RCC 7860 (cell line): ENCODE measurements at regions not wholly inside any gene's neighbourhood (a gene's known extent, or its start where the extent isn't known, plus 50 kb on each side); places are given as distances from the start of the nearest gene placed in this dataset.

ENCODE experiments used
- DNase-seq: peaks from one replicate; pipeline ENCODE4 v3.0.0-alpha.2; 2015; ENCODE audit warnings: low spot score
- FAIRE-seq: peaks from 2 replicates; lab custom pipeline; 2012; peaks lifted over from hg19 to GRCh38; lab: Jason Lieb, UNC

DNA sequence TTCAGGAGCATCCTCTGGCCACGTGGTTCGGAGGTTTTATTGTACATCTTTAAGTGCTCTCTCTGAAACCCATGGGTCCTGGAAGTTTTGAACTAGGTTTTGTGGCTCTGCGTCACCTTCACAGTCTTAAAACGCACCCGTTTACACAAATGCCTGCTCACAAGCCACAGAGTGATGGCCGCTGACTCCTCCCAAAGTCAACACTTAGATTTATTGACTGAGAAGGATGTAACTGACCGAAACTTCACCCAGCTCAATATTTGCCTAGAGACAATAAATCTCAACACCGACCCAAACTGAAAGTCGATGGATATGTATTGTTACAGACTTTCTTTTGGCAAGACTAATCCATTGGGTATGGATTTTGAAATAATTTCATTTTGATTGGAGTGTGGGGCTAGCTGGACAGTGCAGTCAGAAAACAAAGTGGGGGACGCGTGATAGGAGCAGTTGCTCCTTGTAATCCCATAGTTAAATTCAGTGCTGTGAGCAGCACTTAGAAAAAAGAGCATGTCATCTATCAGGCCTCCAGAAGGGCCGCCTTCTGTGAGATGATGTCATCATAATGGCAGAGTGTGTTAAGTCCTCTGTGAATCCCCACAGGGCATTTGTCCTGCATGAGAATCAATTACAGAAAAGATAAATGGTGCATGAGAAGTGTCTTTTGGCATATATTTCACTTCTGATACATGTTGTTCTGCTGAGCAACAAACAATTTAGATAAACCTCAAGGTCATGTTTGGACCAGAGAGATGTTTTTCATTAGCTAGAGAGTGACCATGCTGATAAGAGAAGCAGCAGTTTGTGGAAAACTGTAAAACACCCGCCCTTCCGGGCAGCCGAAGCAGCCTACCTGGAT is 183.7 kb downstream of the INO80D start:
- no peak for DNase-seq
- no peak for FAIRE-seq

DNA sequence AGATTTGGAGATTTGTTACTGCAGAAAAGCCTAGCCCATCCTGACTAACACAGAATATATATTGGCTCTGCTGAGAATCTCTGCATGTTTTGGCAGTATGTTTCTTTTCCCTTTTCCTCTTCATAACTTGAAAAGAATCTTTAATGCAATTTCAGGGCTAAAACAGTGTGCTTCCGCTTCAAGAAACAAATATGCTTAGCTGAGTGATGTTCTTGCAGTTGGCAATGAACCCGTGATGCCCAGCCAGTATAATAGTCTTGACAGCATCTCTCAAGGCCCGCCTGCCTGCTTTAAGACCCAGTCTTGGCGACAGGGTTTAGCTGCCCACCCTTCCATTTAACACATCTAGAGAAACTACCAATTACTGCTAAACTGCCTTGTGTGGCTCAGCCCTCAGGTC is 184.5 kb downstream of the INO80D start:
- DNase-seq (no peak), FAIRE-seq (no peak)

DNA sequence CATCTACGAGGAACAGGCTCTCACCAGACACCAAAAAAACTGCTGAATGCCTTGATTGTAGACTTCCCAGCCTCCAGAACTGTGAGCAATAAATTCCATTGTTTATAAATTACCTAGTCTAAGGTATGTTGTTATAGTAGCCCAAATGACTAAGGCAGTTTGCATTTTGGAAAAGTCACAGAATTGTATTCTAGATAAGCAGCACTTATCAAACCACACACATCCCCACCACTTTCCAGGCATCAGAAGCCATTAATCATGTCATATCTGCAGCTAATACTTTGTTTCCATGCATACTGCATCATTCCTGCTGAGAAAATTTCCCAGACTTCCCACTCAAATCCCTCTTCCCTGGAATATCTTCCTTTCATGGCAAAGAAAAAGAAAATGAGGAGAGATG is 187.2 kb downstream of the INO80D start:
- FAIRE-seq: no peak

DNA sequence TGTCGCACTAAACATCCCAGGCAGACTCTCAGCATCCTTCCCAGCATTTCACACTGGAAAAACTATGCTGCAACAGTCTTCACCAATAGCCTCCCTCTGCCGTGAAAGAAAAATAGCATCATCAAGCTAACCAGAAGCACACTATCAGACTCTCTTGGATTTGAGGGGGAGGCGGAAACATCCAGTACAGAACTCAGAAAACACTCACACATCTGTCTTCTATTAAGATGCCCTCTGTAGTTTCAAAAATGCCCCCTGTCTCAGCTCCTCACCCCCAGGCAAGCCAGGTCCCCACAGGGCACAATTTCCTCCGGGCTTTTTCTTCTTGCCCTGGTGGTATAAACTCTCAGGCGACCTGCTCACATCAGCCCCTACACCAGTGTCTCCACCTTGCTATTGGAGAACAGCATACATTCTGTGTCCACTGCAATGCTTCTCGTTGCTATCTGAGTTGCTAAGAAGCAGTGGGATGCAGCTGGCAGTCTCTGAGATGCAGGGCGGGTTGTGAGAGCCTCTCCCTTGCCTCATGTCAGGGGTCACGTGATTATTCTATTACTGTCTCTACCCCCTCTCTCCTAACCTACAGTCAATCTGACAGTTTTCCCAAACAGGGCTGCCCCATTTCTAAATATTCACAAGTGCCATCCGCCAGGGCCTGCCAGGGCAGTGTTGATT is 189.9 kb downstream of the INO80D start:
- no peak for FAIRE-seq

More for the DNA sequence above, 187.2 kb downstream of the INO80D start:
- no peak for DNase-seq

DNA sequence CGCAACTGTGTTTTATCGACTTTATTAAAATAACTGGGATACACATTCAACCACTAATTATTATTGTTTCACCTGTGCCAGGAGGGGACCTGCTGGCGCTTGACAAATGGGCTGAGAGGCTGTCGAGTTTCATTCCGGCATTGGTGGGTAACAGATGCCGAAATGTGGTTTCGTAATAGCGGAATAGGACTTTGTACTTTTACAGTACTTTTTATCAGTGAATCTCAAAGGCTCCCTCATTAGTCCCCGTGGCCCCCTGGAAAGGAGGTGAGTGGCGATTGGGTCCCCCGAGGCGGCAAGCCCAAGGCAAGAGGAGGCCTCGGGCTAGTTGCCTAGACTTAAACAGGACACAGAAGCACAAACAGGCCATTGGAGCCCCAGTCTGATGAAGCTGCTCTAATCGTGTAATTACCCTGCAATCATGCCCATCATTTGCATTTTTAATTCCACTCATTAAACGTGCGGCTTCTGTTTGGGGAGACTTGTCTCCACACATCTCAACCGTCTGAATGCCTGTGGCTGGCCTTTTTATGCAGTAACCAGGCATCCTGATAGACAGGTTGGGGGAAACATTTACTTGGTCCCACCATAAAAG is 193.2 kb downstream of the INO80D start:
- FAIRE-seq (no peak), DNase-seq (no peak)

More for the DNA sequence above, 189.9 kb downstream of the INO80D start:
- DNase-seq: no peak

DNA sequence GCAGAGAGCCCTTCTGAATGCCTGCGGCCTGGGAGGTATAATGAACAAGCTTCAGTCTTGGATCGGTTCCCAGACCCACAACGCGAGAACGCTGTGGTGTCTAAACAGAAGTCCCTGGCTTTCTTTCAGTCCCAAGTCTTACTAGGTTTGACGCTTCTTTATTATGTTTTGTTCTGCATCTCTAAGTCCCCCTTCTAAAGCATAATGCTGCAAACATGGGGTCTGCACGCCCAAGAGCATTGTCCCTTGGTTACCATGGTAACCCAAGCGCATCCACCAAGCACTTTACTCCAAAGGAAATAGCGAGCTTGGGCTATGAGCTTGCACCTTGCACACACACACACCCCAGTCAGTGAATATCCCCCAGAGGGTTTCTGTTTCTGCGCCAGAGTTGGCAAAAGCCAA is 193.7 kb downstream of the INO80D start:
- no peak for FAIRE-seq

DNA sequence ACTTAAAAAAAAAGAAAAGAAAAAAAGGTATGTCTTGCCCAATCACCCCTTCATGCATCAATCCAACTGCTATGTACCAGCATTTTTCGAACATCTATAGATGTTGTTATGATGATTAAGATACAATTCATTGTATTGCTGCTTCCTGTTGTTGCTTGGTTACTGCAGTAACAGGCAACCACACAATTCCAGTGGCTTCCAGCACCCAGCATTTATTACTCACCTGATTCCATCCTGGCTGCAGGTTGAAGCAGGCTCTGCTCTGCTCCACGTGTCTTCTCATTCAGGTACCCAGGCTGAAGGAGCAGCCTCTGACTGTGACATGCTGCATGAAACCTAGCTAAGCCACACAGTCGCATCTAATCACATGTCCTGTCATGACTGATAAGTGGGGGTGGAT is 196.9 kb downstream of the INO80D start:
- FAIRE-seq: no peak
- DNase-seq: peak; percentile 42

More for the DNA sequence above, 193.7 kb downstream of the INO80D start:
- no peak for DNase-seq

DNA sequence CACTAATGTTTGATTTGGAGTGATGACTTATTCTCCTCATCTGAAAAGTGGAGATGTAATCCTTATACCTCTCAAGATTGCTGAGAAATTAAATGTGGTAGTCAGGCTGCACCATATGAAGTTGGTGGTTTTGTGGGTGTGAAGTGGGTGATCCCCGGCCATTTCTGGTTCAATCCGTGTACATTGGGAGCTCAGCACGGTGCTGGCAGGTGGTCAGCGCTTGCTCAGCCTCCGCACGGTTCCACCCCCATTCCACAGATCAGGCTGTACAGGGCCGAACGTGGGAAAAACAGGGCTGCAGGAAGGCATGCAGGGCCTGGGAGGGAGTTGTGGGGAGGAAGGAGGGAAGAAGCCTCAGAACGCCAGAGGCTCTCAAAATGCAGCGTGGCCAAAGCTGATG is 198.3 kb downstream of the INO80D start:
- DNase-seq (no peak), FAIRE-seq (no peak)

DNA sequence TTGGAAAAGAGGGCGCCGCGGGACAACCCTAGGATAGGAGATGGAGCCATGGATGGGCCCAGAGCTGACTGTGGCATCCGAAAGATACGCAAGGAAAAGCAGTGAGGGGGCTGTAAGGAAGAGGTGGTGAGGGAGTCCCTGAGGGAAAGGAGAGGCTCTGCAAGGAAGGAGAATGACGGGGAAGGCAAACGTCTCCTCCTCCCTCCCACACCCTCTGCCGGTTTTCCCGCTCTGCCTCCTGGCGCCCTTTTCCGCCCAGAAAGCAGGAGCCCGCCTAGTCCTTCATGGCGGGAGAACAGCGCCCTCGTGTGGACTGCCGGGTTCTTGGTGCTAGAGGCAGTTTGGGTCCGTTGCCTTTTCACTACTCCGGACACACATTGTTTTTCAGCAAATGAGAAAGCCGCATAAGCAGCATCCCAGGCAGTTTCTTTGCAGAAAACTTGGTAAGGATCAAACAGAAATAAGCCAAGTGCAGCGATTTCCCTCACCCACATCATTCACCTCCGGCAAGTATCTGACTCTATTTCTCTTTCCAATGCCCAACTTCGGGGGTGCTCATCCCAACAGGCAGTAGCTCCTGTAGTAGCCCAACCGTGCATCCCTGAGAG is 200.4 kb downstream of the INO80D start:
- peak; percentile 66 for DNase-seq
- FAIRE-seq: peak; percentile 29

DNA sequence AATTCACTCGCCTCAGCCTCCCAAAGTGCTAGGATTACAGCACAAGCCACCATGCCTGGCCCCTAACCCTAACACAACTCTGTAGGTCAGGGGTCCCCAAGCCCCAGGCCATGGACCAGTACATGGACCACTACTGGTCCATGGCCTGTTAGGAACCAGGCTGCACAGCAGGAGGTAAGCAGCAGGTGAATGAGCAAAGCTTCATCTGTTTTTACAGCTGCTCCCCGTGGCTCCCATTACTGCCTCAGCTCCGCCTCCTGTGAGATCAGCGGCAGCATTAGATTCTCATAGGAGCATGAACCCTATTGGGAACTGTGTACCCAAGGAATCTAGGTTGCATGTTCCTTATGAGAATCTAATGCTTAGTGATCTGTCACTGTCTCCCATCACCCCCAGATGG is 201.7 kb downstream of the NRP2 start:
- FAIRE-seq (no peak), DNase-seq (no peak)

DNA sequence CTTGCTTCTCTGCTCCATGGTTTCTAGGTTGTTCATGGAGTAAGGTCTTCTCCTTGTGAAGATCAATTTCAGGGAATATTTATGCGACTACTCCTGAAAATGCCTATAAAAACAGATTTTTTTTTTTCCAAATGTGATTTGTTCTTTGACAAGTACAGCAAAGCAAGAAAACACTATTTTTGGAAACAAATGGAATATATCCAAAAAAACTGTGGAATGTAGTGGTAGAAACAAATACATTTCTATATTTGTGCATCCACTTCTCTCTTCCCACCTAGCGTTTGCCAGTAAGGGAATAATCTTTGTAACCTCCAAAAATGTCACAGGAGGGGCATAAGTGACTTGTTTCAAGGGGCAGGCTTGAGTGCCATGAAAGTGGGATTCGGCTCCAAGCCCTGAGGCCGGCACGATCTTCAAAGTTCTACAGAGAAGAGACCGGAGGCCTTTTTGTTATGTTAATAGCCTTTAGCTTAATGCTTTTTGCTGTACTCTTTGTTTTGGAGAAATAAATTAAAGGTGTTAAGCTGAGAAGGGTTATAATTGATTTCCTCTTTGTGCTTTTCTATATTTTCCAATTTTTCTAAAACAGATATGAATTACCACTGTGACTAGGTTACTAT is 200.6 kb downstream of the NRP2 start:
- DNase-seq (no peak), FAIRE-seq (no peak)

DNA sequence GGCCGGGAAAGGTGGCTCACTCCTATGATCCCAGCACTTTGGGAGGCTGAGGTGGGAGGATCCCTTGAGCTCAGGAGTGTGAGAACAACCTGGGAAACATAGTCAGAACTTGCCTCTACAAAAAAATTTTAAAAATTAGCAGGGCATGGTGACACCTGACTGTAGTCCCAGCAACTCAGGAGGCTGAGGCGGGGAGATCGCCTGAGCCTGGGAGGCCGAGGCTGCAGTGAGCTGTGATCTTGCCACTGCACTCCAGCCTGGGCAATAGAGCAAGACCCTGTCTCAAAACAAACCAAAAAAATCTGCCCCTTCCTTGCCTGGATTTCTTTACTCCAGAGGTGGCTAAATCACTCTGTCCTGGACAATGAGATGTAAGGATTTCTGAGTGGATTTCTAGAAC is 197.7 kb downstream of the NRP2 start:
- FAIRE-seq (no peak), DNase-seq (no peak)

DNA sequence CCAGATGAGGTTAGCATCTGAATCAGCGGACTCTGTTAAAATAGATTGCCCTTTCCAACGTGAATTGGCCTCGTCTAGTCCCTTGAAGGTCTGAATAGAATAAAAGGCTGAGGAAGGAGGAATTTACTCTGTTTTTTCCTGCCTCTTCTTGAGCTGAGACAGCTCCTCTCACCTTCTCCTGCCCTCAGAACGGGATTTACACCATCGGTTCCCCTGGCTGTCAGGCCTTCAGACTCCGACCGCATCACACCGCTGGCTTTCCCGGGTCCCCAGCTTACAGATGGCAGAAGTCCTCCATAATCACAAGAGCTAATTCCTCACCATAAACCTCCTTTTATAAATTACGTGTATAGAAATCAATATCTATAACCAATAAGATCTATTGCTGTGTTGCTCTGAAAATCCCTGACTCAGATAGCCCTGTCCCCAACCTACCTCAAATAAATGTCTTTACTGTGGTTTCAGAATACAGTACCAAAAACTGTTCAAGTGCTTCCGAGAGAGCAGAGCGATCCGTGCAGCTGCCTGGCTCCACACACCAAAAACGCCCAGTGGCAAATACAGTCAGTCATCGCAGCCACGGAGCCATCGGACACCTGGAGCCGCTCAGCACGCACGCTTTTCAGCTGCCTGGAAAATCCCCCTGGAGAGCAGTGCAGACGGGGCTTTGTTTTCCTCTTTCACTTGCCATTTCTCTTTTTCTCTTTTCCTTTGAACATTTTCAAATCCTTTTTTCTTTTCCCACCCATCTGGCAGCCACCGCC is 196.9 kb downstream of the NRP2 start:
- no peak for DNase-seq
- no peak for FAIRE-seq

DNA sequence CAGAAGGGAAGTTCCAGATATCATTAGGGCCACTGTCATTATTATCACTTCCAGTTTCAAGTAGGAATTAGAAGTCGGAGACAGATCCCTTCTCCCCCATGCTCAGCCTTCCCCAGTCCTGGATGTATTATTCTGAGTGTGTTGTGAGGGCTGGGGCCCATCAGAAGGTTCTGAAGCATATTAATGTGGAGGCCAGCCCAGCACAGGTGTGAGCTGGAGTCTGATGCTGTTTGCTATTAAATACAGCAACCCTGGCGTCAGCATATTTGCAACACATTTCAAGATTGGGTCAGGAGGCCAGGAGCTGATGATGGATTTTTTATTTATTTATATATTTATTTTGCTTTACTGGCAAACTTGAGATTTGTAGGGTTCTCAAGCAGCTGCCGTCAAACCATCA is 195.2 kb downstream of the NRP2 start:
- FAIRE-seq: no peak

DNA sequence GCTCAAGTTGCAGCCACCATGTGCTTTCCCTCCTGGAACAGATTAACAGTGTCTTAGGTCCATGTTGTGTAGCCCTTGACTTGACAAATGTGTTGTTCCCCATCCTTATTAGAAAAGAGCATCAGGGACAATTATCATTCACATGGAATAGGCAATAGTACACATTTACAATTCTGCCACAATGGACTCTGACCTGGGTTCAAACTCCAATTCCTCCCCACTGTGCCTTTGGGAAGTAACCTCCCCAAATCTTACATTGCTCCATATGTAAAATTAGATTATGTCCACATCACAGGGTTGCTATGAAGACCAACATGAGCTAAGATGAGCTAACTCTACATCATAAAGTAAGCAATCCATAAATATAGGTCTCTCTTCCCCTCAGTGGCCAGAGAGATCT is 193.8 kb downstream of the NRP2 start:
- DNase-seq (no peak), FAIRE-seq (no peak)

More for the DNA sequence above, 195.2 kb downstream of the NRP2 start:
- no peak for DNase-seq

DNA sequence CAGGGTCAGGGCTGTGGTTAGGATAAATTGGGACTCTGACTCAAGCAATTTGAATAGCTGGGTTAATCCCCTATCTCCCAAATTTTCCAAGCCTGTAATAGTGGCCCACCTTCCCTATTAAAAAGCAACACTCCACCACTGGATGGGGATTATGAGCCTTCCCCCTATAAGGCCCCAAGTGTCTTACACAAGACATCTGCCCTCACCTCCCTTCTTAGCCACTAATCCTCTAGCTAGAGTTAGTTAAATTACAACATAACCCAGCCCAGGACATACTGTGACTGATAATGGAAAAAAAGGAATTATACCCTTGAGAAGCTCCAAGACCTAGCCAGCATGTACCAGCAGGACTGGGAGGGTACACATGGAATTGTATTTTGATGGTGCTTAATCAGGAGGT is 190.4 kb downstream of the NRP2 start:
- FAIRE-seq (no peak), DNase-seq (no peak)

DNA sequence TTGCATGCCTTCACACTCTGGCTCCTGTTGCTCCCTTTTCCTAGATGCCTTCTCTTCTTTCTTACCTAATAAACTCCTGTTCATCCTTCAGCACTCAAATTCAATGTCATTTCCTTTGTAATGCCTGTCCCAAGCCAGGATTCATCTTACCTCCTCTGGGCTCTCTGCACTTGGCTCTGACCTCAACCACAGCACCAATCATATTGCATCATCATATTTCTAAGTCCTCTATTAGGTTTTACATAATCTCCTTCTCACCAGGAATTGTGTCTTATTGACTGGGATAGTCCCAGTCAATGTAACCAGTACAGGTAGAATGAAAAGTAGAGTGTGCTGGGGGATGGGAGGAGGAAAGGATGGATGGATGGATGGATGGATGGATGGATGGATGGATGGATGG is 187.1 kb downstream of the NRP2 start:
- FAIRE-seq: no peak
- no peak for DNase-seq

DNA sequence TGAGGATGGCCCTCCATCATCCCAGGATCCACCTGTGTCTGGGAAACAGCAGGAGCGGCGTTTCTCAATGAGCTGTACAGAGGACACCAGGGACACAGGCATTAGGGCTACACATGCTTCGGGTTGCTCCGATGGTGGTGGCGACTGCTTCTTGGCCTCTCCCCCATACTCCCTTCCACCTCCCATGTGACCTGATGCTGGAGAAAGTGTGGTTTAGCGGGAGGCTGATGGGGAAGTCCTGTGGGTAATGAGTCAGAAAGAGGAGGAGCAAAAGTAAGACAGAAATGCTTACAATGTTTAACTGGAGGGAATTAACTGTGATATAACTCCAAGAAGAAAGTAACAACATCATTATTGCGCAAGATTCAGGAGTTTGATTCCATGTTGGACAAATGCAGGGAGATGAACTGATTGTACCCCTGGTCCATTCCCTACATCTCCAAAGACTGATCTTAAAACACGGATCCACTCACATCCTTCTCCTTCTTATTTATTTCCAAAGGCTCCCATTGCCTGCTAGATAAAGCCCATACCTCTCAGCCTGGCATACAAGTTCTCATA is 186.6 kb downstream of the NRP2 start:
- FAIRE-seq (peak; percentile 94), DNase-seq (peak; percentile 83)

DNA sequence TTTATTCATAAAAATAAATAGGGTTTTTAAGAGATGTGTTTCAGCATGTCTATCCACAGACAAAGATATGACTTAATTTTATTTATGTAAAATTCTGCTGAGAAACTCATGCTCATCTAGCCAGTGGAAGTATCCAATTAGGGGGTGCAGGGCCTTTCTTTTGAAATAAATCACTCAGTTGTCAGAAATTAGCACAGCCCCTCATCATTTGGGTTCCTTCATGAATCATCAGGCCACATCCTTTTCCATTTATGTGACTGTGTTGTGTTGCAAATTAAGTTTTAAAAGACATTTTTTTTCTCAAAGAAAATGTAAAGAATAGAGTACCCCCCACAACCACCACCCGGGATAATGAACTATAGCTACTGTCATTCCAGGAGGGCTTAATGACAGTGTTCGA is 185.8 kb downstream of the NRP2 start:
- DNase-seq (no peak), FAIRE-seq (no peak)

DNA sequence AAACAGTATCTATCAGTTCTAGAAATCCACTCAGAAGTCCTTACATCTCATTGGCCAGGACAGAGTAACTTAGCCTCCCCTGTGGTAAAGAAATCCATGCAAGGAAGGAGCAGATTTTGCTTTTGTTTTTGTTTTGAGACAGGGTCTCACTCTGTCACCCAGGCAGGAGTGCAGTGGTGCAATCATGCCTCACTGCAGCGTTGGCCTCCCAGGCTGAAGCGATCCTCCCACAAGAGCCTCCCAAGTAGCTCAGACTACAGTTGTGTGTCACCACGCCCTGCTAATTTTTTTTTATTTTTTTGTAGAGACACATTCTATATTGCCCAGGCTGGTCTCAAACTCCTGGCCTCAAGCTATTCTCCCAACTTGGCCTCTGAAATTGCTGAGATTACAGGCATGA is 185.1 kb downstream of the NRP2 start:
- FAIRE-seq (no peak), DNase-seq (no peak)
